IPS-18a (cell line): ENCODE measurements at regions not wholly inside any gene's neighbourhood (a gene's known extent, or its start where the extent isn't known, plus 50 kb on each side); places are given as distances from the start of the nearest gene placed in this dataset.

ENCODE experiments used
- H3K27ac ChIP-seq: one replicate; pipeline ENCODE4 v1.5.1; 2013; ENCODE audit warnings: low read length
- H3K27me3 ChIP-seq: one replicate; pipeline ENCODE4 v1.6.1; 2013; ENCODE audit warnings: mild to moderate bottlenecking, low read length; ENCODE audit not compliant: control insufficient read depth, insufficient read depth
- H3K36me3 ChIP-seq: one replicate; pipeline ENCODE4 v1.6.1; 2013; ENCODE audit warnings: low read depth, low read length; ENCODE audit not compliant: control insufficient read depth
- H3K4me1 ChIP-seq: one replicate; pipeline ENCODE4 v1.6.1; 2013; ENCODE audit warnings: low read depth, low read length; ENCODE audit not compliant: control insufficient read depth
- H3K4me3 ChIP-seq: one replicate; pipeline ENCODE4 v1.5.1; 2013; ENCODE audit warnings: low read length
- H3K9ac ChIP-seq: one replicate; pipeline ENCODE4 v1.6.1; 2013; ENCODE audit warnings: mild to moderate bottlenecking, low read length, moderate library complexity
- H3K9me3 ChIP-seq: one replicate; pipeline ENCODE4 v1.6.1; 2013; ENCODE audit warnings: low read depth, low read length; ENCODE audit not compliant: control insufficient read depth

GRCh38 chr2:125576558-125576957 lies 1079.4 kb upstream of the GYPC start:
- no peak overlapping the region for H3K4me3 ChIP-seq
- H3K27me3 ChIP-seq, result no peaks in the 10 kb centered on the region
- no peak overlapping the region for H3K27ac ChIP-seq
- H3K36me3 ChIP-seq, result no peaks in the 10 kb centered on the region
- H3K9ac ChIP-seq, result no peak overlapping the region
- H3K9me3 ChIP-seq, result no peaks in the 10 kb centered on the region
- H3K4me1 ChIP-seq, result no peaks in the 10 kb centered on the region

DNA sequence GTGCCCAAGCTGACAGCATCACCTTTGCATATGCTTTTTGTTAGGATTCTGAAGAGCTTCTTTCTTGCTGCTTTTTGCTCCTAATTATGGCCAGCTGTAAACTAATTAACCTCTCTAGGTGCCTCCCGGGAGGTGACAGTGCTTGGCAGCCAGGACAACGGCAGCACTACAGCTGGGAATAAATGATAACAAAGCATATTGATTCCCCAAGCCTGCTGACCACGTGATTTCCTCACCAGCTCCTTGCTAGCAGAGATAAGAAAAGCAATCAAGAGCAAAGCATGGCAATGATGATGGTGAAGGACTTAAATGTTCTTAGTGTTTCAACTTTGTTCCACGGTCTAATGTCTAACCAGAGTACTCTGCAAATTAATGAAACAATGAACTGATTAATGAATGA lies 1074.4 kb upstream of the GYPC start:
- Histone ChIP-seq H3K27me3 (no peaks in the 10 kb centered on the region), H3K4me3 (no peak overlapping the region), H3K27ac (no peak overlapping the region), H3K9ac (no peak overlapping the region), H3K4me1 (no peaks in the 10 kb centered on the region), H3K9me3 (no peaks in the 10 kb centered on the region), H3K36me3 (no peaks in the 10 kb centered on the region)

DNA sequence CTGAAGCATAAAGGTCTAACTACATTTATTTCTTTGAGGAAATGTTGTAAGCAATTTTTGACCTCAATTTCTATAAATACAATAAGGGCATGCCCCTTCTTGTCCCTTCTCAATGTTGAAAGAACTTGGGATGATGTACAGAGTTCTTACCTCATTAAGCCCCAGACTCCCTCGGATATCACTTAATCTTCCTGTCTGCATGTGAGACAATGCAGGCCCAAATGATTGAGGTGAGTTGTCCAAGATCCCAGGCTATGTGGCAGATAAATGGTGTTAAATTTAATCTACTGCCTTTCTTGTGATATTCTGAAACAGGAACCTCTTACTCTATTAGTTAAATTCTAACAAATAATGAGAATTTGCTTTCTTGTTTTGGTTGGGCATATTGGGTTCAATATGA lies 1073.4 kb upstream of the GYPC start:
- no peaks in the 10 kb centered on the region for H3K27me3 ChIP-seq
- no peaks in the 10 kb centered on the region for H3K9me3 ChIP-seq
- H3K4me1 ChIP-seq, result no peaks in the 10 kb centered on the region
- no peak overlapping the region for H3K4me3 ChIP-seq
- H3K36me3 ChIP-seq, result no peaks in the 10 kb centered on the region
- H3K9ac ChIP-seq, result no peak overlapping the region
- no peak overlapping the region for H3K27ac ChIP-seq

GRCh38 chr2:125584732-125585131 lies 1071.2 kb upstream of the GYPC start:
- no peaks in the 10 kb centered on the region for H3K36me3 ChIP-seq
- no peak overlapping the region for H3K4me3 ChIP-seq
- no peak overlapping the region for H3K9ac ChIP-seq
- H3K27me3 ChIP-seq, result no peaks in the 10 kb centered on the region
- no peaks in the 10 kb centered on the region for H3K9me3 ChIP-seq
- no peak overlapping the region for H3K27ac ChIP-seq
- H3K4me1 ChIP-seq, result no peaks in the 10 kb centered on the region

GRCh38 chr2:125588780-125589179 lies 1067.2 kb upstream of the GYPC start:
- H3K27ac ChIP-seq, result no peak overlapping the region
- no peaks in the 10 kb centered on the region for H3K27me3 ChIP-seq
- no peak overlapping the region for H3K9ac ChIP-seq
- H3K4me1 ChIP-seq, result no peaks in the 10 kb centered on the region
- no peaks in the 10 kb centered on the region for H3K9me3 ChIP-seq
- H3K36me3 ChIP-seq, result no peaks in the 10 kb centered on the region
- H3K4me3 ChIP-seq, result no peak overlapping the region

- H3K27me3 ChIP-seq, result no peaks in the 10 kb centered on the region
- H3K36me3 ChIP-seq, result no peaks in the 10 kb centered on the region
- no peaks in the 10 kb centered on the region for H3K9me3 ChIP-seq
- no peaks in the 10 kb centered on the region for H3K4me1 ChIP-seq
- H3K9ac ChIP-seq, result no peak overlapping the region
- no peak overlapping the region for H3K4me3 ChIP-seq
- no peak overlapping the region for H3K27ac ChIP-seq
These were observed 1064.0 kb upstream of the GYPC start for GRCh38 chr2:125591954-125592353.

DNA sequence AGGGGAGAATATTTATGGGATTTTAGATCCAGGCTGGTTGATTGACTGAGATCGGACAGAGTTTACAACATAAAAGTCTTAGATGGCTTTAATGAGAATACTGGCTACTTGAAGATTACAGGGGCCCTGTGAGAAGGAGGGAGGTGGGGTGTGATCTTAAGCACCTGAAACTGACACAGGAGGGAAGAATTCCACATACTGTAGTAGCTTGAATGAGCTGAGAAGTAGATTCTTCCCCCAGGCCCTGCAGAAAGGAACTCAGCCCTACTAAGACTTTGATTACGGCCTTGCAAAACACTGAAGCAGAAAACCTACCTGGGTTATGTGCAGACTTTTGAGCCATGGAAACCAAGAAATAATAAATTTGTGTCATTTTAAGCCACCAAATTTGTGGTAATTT lies 1062.9 kb upstream of the GYPC start:
- no peak overlapping the region for H3K4me3 ChIP-seq
- no peaks in the 10 kb centered on the region for H3K4me1 ChIP-seq
- no peak overlapping the region for H3K27ac ChIP-seq
- no peaks in the 10 kb centered on the region for H3K9me3 ChIP-seq
- no peaks in the 10 kb centered on the region for H3K36me3 ChIP-seq
- no peaks in the 10 kb centered on the region for H3K27me3 ChIP-seq
- no peak overlapping the region for H3K9ac ChIP-seq

GRCh38 chr2:125596612-125597011 lies 1059.3 kb upstream of the GYPC start:
- Histone ChIP-seq H3K9ac (no peak overlapping the region), H3K36me3 (no peaks in the 10 kb centered on the region), H3K4me1 (no peaks in the 10 kb centered on the region), H3K27ac (no peak overlapping the region), H3K9me3 (no peaks in the 10 kb centered on the region), H3K27me3 (no peaks in the 10 kb centered on the region), H3K4me3 (no peak overlapping the region)

DNA sequence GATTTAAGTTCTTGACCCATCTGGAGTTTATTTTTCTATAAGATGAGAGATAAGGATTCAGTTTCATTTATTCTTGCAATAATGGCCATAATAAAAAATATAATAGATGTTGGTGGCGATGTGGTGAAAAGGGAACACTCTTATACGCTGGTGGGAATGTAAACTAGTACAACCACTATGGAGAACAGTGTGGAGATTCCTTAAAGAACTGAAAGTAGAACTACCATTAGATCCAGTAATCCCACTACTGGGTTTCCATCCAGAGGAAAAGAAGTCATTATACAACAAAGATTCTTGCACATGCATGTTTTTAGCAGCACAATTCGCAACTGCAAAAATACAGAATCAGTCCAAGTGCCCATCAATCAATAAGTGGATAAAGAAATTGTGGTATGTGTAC lies 1040.5 kb upstream of the GYPC start:
- no peak overlapping the region for H3K9ac ChIP-seq
- no peaks in the 10 kb centered on the region for H3K36me3 ChIP-seq
- H3K27me3 ChIP-seq, result no peaks in the 10 kb centered on the region
- no peak overlapping the region for H3K27ac ChIP-seq
- H3K4me3 ChIP-seq, result no peak overlapping the region
- H3K4me1 ChIP-seq, result no peaks in the 10 kb centered on the region
- no peaks in the 10 kb centered on the region for H3K9me3 ChIP-seq

- Histone ChIP-seq H3K27ac (no peak overlapping the region), H3K9ac (no peak overlapping the region), H3K4me3 (no peak overlapping the region), H3K9me3 (no peaks in the 10 kb centered on the region), H3K4me1 (no peaks in the 10 kb centered on the region), H3K36me3 (no peaks in the 10 kb centered on the region), H3K27me3 (no peaks in the 10 kb centered on the region)
These were observed 1025.6 kb upstream of the GYPC start for GRCh38 chr2:125630377-125630776.

DNA sequence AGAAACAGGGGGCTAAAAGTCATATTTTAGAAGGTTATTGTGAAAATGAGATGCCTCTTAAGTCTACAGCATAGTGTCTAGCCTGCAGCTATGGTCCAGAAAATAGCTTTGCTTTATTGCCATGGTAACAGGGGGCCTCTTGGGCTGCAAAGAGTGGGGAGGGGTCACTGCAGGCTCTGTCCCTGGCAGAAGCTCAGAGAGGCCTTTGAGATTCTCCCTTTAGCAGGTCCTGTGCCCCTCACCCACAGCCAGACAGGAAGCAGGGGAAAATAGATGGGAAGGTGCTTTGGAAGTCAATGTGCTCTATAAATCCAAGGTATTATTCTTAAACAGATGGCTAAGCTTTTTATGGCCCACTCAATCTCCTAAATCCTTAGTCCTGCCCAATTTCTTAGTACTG lies 1021.3 kb upstream of the GYPC start:
- no peaks in the 10 kb centered on the region for H3K27me3 ChIP-seq
- no peaks in the 10 kb centered on the region for H3K36me3 ChIP-seq
- no peaks in the 10 kb centered on the region for H3K4me1 ChIP-seq
- no peak overlapping the region for H3K4me3 ChIP-seq
- no peak overlapping the region for H3K9ac ChIP-seq
- H3K27ac ChIP-seq, result no peak overlapping the region
- H3K9me3 ChIP-seq, result no peaks in the 10 kb centered on the region

GRCh38 chr2:125638345-125638744 lies 1017.6 kb upstream of the GYPC start:
- no peak overlapping the region for H3K9ac ChIP-seq
- H3K9me3 ChIP-seq, result no peaks in the 10 kb centered on the region
- H3K4me1 ChIP-seq, result no peaks in the 10 kb centered on the region
- H3K4me3 ChIP-seq, result no peak overlapping the region
- no peaks in the 10 kb centered on the region for H3K36me3 ChIP-seq
- no peaks in the 10 kb centered on the region for H3K27me3 ChIP-seq
- H3K27ac ChIP-seq, result no peak overlapping the region
